ENCODE measurements at regions not wholly inside any gene's neighbourhood (a gene's known extent, or its start where the extent isn't known, plus 50 kb on each side); places are given as distances from the start of the nearest gene placed in this dataset.

DNA sequence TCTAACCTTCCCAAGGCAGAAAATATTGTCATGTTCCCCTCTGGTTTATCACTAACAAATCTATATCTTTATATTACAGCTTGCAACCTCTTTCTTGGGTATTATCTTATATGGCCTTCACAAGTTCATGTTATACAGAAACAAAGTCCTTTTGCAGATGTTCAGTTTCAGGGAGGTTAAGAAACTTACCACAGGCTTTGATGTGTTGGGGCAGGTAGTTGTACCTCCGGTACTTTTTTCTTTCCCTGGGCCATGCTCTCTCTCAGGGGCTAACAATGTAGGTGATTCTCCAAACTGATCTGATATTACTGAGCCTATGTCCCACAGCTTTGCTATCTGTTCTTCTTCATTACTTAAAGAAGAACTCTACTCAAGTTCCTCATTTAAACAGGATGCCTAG is 548.9 kb upstream of the SYT4 start:
- TF ChIP-seq, protein P1, sequence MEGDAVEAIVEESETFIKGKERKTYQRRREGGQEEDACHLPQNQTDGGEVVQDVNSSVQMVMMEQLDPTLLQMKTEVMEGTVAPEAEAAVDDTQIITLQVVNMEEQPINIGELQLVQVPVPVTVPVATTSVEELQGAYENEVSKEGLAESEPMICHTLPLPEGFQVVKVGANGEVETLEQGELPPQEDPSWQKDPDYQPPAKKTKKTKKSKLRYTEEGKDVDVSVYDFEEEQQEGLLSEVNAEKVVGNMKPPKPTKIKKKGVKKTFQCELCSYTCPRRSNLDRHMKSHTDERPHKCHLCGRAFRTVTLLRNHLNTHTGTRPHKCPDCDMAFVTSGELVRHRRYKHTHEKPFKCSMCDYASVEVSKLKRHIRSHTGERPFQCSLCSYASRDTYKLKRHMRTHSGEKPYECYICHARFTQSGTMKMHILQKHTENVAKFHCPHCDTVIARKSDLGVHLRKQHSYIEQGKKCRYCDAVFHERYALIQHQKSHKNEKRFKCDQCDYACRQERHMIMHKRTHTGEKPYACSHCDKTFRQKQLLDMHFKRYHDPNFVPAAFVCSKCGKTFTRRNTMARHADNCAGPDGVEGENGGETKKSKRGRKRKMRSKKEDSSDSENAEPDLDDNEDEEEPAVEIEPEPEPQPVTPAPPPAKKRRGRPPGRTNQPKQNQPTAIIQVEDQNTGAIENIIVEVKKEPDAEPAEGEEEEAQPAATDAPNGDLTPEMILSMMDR (conservative IDR thresholded peaks at IDR 0.05; ENCODE audit: low read depth, low read length) = no peak
- TF ChIP-seq EZH2 (IDR thresholded peaks at IDR 0.05; ENCODE audit: borderline replicate concordance, low read depth, low read length, poor library complexity, severe bottlenecking) = no peak

All from A673 (cell line).